ACC112 (cell line): ENCODE measurements at regions not wholly inside any gene's neighbourhood (a gene's known extent, or its start where the extent isn't known, plus 50 kb on each side); places are given as distances from the start of the nearest gene placed in this dataset.

Experiments used
- H2AFZ ChIP-seq: fragments of 200-600 bp; sonication (generic); one replicate; pipeline ENCODE4 v1.6.0; 2017; ENCODE audit warnings: antibody characterized with exemption, low read length; ENCODE audit not compliant: unreplicated experiment
- H3K27ac ChIP-seq: fragments of 200-600 bp; sonication (generic); 2 replicates; pipeline ENCODE4 v1.5.1; 2014; ENCODE audit warnings: low read depth, mild to moderate bottlenecking, antibody characterized with exemption, low read length, moderate library complexity
- H3K27me3 ChIP-seq: fragments of 200-600 bp; sonication (generic); 2 replicates; pipeline ENCODE4 v1.6.1; 2014; ENCODE audit warnings: mild to moderate bottlenecking, antibody characterized with exemption, low read length, moderate library complexity, mixed read lengths; ENCODE audit not compliant: insufficient read depth
- H3K36me3 ChIP-seq: fragments of 200-600 bp; sonication (generic); 2 replicates; pipeline ENCODE4 v1.6.1; 2016; ENCODE audit warnings: mild to moderate bottlenecking, antibody characterized with exemption, low read length, moderate library complexity, mixed read lengths; ENCODE audit not compliant: insufficient read depth
- H3K4me1 ChIP-seq: fragments of 200-600 bp; sonication (generic); one replicate; pipeline ENCODE4 v1.6.1; 2016; ENCODE audit warnings: low read length, mixed read lengths; ENCODE audit not compliant: insufficient read depth, unreplicated experiment, control insufficient read depth
- H3K4me3 ChIP-seq: fragments of 200-600 bp; sonication (generic); 2 replicates; pipeline ENCODE4 v1.5.1; 2014; ENCODE audit warnings: mild to moderate bottlenecking, low read depth, low read length
- H3K79me2 ChIP-seq: fragments of 200-600 bp; sonication (generic); one replicate; pipeline ENCODE4 v1.6.0; 2016; ENCODE audit warnings: low read length; ENCODE audit not compliant: control insufficient read depth, unreplicated experiment, insufficient read depth

DNA sequence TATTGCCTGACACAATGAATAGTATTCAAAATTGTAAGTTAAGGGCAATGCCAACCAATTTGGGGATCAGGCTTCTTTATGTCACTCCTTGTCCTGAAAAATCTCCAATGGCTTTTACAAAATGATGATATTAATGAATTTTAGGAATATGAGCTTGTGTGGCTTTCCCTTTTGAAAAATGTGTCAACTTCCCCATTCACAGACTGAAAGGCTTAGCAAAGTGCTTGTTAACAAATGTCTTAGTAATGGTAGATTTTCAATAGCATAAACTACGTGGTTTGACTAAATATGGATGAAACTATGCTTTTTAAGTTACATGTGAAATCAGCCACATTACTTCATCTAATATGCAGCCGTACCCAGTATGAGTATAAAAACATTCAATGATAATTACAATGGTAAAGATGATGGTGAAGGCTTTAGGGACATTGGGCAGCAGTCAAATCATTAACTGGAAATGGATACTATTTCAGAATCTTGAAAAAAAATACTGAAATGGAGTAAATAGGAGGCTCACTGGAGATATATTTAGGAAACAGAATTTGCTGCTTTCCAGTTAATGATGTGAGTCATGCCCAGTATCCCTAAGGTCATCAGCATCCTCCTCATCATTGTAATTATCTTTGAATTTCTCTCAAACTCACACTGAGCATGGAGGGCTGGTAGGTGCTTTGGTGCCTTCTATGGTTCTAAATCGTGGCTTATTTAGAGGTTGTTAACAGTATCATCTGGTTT is 113.3 kb upstream of the ZNF608 start:
- Histone ChIP-seq H3K4me3 (no peak overlapping the region), H3K27ac (no peak overlapping the region), H3K36me3 (no peaks in the 10 kb centered on the region), H3K4me1 (no peaks in the 10 kb centered on the region), H3K79me2 (no peaks in the 10 kb centered on the region), H3K27me3 (no peaks in the 10 kb centered on the region), H2AFZ (no peak overlapping the region)

DNA sequence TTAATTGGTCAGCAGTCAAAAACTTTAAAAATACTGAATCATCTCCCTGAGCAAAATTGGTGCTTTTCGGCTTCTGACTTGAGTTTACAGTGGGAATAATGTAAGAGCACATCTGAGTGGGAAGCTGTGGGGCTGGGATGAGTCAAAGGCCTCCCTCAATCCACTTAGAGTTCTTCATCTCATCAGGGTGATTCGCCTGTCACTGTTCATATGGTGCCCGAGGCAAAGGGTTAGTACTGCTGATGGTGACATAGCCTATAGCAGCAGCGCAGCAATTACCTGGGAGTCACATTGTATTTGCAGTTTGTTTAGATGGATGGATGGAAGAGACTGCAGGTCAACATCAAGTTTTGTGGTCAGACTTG is 113.8 kb upstream of the ZNF608 start:
- no peaks in the 10 kb centered on the region for H3K27me3 ChIP-seq
- H3K4me3 ChIP-seq = no peak overlapping the region
- no peaks in the 10 kb centered on the region for H3K36me3 ChIP-seq
- no peaks in the 10 kb centered on the region for H3K4me1 ChIP-seq
- no peak overlapping the region for H2AFZ ChIP-seq
- no peak overlapping the region for H3K27ac ChIP-seq
- no peaks in the 10 kb centered on the region for H3K79me2 ChIP-seq

DNA sequence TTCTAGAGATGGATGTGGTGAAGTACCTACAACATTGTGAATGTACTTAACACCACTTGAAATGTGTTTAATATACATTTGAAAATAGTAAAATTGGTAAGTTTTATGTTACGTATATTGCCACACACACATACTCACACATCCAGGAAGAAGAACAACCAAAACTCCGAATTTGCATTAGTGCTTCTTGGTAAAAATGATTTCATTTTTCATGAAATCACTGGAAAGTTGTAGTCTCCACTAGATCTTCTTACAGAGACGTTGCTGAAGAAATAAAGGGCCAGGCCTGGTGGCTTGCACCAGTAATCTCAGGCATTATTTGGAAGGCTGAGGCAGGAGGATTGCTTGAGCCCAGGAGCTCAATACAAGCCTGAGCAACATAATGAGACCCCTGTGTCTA is 118.6 kb upstream of the ZNF608 start:
- Histone ChIP-seq H3K79me2 (no peaks in the 10 kb centered on the region), H3K4me3 (no peak overlapping the region), H3K27ac (no peak overlapping the region), H3K27me3 (no peaks in the 10 kb centered on the region), H2AFZ (no peak overlapping the region), H3K36me3 (no peaks in the 10 kb centered on the region), H3K4me1 (no peaks in the 10 kb centered on the region)

DNA sequence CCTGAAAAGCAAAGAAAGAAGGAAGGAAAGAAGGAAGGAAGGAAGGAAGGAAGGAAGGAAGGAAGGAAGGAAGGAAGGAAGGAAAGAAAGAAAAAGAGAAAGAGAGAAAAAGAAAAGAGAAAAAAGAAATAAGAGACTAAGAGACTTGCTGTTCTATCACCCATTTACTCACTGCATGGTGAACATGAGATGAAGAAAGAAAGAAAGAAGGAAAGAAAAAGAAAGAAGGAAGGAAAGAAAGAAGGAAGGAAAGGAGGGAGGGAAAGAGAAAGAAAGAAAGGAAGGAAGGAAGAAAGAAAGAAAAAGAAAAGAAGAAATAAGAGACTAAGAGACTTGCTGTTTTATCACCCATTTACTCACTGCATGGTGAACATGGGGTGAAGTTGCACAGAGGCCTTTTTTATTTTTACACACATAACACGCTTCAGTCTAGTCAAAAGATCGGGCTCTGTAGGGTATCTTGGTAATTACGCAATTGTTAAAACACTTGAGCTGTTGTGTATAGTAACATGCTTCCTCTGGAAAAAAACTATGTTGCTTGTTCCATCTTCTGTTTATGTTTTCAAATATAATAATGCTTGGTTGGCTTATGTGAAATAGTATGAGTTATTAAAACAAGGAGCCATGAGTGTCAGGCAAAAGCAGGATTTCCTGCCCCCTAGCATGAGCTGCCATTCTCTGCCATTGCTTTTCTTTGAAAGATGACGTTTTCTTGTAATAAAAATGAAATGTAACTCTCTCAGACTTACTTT is 119.3 kb upstream of the ZNF608 start:
- Histone ChIP-seq H3K27me3 (no peaks in the 10 kb centered on the region), H3K36me3 (no peaks in the 10 kb centered on the region), H3K4me3 (no peak overlapping the region), H3K27ac (no peak overlapping the region), H3K79me2 (no peaks in the 10 kb centered on the region), H2AFZ (no peak overlapping the region), H3K4me1 (no peaks in the 10 kb centered on the region)

DNA sequence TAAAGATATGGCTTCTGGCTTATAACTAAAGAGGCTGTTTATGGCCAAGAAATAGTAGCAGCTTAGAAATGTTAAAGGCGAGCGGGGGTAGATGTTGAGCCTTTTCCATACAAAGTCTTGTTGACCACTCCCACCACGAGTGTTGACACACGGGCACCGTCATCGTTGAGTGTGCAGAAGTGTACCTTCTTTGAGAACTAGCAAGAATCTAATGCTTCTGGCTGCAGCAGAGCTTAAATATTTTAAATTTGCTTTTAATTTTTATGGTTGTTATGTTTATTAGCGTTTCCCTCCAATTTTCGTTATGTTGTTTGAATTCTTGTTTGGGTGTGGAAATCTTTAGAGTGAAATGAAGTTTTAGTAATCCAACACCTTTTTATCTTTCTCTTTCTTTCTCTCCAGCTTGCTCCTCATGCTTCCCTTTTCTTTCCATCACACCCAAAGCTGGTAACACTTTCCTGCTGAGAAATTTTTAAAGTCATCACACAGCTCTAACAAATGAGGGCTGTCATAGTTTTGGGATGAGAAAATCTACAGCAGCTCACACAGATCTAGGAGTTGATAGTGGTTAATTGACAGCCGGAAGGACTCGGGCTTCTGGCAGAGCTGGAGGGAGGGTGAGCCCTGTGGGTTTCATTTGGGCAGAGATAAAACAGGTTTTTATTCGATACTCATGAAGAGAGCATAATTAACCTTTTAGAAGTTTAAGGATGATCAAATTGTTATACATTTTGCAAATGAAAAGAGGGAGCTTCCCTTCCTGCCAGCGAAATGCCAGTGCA is 120.1 kb upstream of the ZNF608 start:
- no peaks in the 10 kb centered on the region for H3K36me3 ChIP-seq
- no peaks in the 10 kb centered on the region for H3K4me1 ChIP-seq
- H3K4me3 ChIP-seq = no peak overlapping the region
- no peaks in the 10 kb centered on the region for H3K27me3 ChIP-seq
- H3K79me2 ChIP-seq = no peaks in the 10 kb centered on the region
- no peak overlapping the region for H2AFZ ChIP-seq
- H3K27ac ChIP-seq = no peak overlapping the region

DNA sequence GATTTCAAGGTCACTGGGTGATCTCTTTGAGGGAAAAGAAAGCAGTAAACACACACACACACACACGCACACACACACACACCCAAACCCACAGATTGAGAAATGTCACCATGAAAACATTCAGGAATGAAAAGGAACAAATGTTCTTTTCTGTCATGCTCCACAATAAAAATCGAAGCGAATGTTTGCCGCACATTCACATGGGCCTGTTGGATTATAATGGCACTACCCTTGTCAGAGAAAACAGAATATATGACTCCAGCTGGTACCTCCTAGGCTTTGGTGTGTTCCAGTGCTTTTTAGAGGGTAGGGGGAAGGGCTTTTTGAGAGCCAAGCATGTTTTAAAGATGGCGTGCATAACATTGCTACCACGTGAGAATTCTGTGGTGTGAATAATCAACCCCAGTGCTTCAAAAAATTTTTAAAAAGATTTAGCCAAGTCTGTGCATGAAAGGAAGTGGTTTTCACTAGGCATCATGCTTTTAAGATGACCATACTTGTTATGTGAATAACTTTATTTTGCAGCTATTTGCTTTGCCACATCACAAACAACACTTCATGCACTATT is 120.8 kb upstream of the ZNF608 start:
- H3K79me2 ChIP-seq = no peaks in the 10 kb centered on the region
- no peak overlapping the region for H3K4me3 ChIP-seq
- no peak overlapping the region for H2AFZ ChIP-seq
- H3K36me3 ChIP-seq = no peaks in the 10 kb centered on the region
- H3K27ac ChIP-seq = no peak overlapping the region
- no peaks in the 10 kb centered on the region for H3K4me1 ChIP-seq
- H3K27me3 ChIP-seq = no peaks in the 10 kb centered on the region

DNA sequence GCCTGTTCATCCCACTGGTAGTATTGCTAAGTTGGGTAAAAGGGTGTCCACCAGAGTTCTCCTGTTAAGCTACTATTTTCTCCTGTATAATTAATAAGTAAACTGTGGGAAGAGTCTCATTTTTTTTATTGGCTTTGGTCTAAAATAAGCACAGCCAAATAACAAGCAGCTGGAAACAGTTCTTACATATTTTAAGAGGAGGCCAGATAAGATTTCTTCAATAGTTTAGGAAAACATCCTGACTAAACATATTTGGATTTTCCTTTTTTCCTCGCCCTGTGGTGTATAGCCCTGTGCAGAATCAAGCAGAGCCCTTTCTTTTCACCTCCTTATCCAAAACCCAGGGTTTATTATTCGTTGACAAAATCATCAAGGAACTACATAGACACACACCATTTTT is 122.2 kb upstream of the ZNF608 start:
- H2AFZ ChIP-seq = no peak overlapping the region
- H3K27ac ChIP-seq = no peak overlapping the region
- no peaks in the 10 kb centered on the region for H3K79me2 ChIP-seq
- H3K27me3 ChIP-seq = no peaks in the 10 kb centered on the region
- H3K4me1 ChIP-seq = no peaks in the 10 kb centered on the region
- H3K4me3 ChIP-seq = no peak overlapping the region
- no peaks in the 10 kb centered on the region for H3K36me3 ChIP-seq

DNA sequence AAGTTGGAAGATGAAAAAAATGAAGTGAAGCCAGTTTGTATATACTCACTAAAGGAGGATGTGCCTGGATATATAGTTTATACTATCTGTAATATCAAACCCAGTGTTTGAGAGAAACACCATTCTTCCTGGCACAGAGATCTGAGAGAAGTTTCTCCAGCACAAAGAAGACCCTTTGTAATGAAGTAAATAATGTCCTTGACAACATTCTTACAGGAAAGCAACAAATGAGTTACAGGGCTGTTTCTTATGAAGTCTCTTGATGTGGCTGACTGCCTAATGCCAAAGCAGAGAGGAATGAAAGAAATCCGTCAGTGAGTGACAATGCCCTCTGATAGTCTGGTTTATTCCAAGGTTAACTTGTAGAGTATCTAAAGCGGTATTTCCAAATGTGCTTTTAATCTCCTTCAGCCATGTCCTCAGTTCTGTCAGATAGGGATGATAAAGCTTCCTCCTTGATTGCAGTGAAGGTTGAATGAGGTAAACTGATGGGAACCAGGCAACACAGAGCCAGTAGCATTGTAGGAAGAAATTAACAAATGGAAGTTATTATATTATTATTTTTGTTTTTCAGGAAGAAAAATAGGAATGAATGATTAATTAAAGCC is 123.1 kb upstream of the ZNF608 start:
- no peaks in the 10 kb centered on the region for H3K36me3 ChIP-seq
- no peaks in the 10 kb centered on the region for H3K4me1 ChIP-seq

DNA sequence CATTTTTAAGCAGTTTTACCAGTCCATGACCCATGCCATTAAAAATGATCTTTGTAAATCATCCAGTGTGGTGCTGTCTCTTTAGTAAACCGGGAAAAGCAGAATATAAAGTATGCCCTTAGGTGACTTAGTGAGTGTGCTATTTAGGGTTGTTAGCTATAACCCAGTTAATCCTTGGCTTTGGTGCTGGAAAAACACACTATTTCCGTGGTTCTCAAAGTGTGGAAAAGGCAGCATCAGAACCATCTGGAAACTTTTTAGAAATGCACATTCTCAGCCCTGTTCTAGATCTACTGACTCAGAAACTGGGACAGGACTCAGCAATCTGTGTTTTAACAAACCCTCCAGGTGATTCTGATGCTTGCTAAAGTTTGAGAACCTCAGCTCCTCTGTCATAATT is 123.6 kb upstream of the ZNF608 start:
- no peak overlapping the region for H2AFZ ChIP-seq
- no peaks in the 10 kb centered on the region for H3K36me3 ChIP-seq
- no peak overlapping the region for H3K27ac ChIP-seq
- no peaks in the 10 kb centered on the region for H3K4me1 ChIP-seq
- H3K4me3 ChIP-seq = no peak overlapping the region
- H3K27me3 ChIP-seq = no peaks in the 10 kb centered on the region
- no peaks in the 10 kb centered on the region for H3K79me2 ChIP-seq

More for the DNA sequence above, 123.1 kb upstream of the ZNF608 start:
- no peak overlapping the region for H2AFZ ChIP-seq
- H3K4me3 ChIP-seq = no peak overlapping the region
- no peak overlapping the region for H3K27ac ChIP-seq
- H3K27me3 ChIP-seq = no peaks in the 10 kb centered on the region
- H3K79me2 ChIP-seq = no peaks in the 10 kb centered on the region

DNA sequence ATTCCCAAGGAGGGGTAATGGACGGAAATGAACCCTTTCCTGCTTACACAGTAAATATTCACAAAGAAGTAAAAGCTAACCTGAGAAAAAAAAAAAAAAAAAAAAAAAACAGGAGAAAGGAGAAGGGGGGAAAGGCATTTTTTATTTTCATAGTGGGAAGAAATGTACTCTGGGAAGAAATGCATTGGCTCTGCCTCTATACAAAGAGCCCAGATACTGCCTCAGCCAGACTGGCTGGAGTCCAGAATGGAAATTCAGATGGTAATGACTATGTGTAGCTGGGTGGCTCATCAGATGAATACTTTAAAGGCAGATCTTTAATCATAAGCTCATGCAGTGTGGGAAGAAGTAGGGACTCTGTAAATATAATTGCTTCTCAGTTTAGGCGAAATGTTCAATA is 124.9 kb upstream of the ZNF608 start:
- H3K36me3 ChIP-seq = no peaks in the 10 kb centered on the region
- H2AFZ ChIP-seq = no peak overlapping the region
- no peak overlapping the region for H3K4me3 ChIP-seq
- no peaks in the 10 kb centered on the region for H3K79me2 ChIP-seq
- H3K27ac ChIP-seq = no peak overlapping the region
- H3K4me1 ChIP-seq = no peaks in the 10 kb centered on the region
- H3K27me3 ChIP-seq = no peaks in the 10 kb centered on the region
